ENCODE measurements at regions not wholly inside any gene's neighbourhood (a gene's known extent, or its start where the extent isn't known, plus 50 kb on each side); places are given as distances from the start of the nearest gene placed in this dataset.
"Not testable (repeated sequence)": the region's sequence is repeated elsewhere in the genome, so short reads cannot be mapped to it uniquely, and the experiment has no call there.

DNA sequence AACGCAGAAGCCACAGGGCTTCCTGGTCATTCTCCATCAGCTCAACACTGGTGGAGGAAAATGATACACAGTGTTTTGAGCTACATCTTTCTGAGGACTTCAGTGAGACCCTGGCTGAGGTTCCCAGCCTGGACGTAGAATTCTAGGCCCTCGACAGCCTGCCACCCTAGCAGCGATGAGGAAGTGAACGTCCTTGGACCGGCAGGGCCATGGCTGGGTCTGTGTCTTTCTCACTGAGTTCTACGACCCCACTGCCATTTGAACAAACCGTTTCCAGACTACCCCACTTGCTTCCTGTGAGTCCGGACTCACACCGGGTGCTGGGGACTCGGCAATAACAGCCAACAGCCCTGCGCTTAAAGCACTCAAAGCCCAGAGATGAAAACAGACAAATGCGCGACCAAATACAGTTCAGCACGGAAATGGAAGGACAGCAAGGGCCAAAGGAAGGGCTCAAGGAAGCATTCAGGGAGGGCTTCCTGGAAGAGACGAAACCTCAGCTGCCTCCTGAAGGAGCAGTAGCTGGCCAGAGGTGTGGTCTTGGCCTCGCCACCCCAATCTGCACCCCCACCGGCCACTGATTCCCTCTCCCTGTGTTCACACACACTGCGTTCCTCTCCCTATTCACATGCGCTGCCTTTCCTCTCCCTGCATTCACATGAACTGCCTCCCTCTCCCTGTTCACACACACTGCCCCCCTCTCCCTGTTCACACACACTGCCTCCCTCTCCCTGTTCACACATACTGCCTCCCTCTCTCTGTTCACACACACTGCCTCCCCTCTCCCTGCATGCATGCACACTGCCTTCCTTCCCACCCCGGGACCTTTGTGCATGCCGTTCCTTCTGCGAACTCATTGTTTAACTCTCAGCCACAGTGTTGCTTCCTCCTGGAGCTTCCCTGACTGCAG is 136.3 kb upstream of the PRR20G start:
- Mint-ChIP-seq H3K36me3 (ENCODE audit: low read depth) (no peaks in the 10 kb centered on the region), H3K9me3 (no peaks in the 10 kb centered on the region), H3K27me3 (peaks cover 54% of the 10 kb centered on the region)

DNA sequence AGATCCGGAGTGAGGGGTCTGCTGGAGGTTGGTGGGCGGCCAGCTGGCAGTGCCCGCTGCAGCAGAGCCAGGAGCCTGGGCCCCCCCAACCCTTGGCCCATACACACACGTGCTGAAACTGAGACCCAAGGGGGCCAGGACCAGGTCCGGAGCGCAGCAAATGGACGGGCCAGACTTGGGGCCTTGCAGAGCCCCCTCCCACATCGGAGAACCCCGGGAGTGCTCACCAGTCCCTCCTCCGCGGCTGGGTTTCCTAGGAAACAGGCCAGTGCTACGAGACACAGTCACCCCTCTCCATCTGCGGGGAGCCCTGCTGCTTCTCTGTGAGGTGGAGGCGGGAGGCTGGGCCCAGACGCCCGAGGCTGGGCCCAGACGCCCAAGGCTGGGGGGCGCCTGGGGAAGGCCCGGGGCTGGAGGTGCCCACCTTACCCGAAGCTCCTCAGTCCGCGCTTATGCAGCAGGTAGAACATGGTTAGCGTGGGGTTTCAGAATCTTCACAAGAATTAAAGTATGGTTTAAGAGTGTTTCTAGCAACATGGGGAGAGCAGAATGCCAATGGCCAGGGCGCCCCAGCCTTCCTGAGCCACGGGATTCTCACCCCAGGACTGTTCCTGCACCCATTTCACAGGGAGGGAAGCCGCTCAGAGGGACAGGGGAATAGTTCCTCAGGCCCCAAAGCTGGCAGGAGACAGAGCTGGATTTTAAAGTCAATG is 135.0 kb upstream of the PRR20G start:
- Mint-ChIP-seq H3K27me3 (peaks cover 53% of the 10 kb centered on the region), H3K36me3 (ENCODE audit: low read depth) (no peaks in the 10 kb centered on the region), H3K27ac (no peak overlapping the region), H3K4me3 (no peak overlapping the region), H3K9me3 (no peaks in the 10 kb centered on the region), H3K4me1 (ENCODE audit: low read depth) (no peaks in the 10 kb centered on the region)

More for the DNA sequence above, 136.3 kb upstream of the PRR20G start:
- no peak overlapping the region for H3K27ac Mint-ChIP-seq
- H3K4me1 Mint-ChIP-seq (ENCODE audit: low read depth): no peaks in the 10 kb centered on the region
- H3K4me3 Mint-ChIP-seq: no peak overlapping the region

DNA sequence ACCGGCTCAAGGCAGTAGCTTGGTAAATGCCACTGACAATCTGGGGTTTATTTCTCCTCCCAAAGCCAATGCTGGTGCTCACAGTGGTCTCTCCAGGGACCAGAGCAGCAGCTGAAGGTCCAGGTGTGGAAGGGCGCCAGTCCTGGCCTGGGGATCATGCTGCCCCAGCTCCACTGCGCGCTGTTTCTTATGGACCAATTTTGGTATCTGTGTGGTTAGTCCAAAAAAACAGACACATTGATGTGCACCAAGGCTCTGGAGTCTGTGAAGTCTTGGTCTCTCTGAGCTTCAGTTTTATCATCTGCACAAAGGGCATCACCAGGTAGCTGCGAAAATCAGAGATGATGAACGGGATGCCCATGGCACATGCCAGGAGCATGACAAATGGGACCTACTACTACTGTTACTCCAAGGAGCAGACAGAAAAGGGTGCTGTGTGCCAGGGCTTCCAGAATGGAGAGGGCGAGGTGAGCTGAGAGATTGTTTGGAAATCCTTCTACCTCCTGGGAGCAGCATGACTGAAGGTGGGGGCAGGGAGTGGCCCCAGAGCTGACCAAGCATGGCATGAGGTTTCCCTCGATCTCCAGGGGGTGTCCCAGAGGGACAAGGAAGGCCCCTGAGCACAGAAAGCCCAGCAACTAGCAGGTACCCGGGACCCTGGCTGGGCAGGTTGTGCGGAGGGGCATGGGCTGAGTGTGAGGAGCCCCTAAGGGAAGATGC is 134.3 kb upstream of the PRR20G start:
- H3K36me3 Mint-ChIP-seq (ENCODE audit: low read depth): no peaks in the 10 kb centered on the region
- no peaks in the 10 kb centered on the region for H3K9me3 Mint-ChIP-seq
- H3K4me3 Mint-ChIP-seq: no peak overlapping the region
- peaks cover 54% of the 10 kb centered on the region for H3K27me3 Mint-ChIP-seq
- no peaks in the 10 kb centered on the region for H3K4me1 Mint-ChIP-seq (ENCODE audit: low read depth)
- H3K27ac Mint-ChIP-seq: no peak overlapping the region

GRCh38 chr3:127420829-127421228 is 133.0 kb upstream of the PRR20G start:
- Mint-ChIP-seq H3K4me1 (ENCODE audit: low read depth) (no peaks in the 10 kb centered on the region), H3K9me3 (no peaks in the 10 kb centered on the region), H3K36me3 (ENCODE audit: low read depth) (no peaks in the 10 kb centered on the region), H3K27ac (no peak overlapping the region), H3K4me3 (no peak overlapping the region), H3K27me3 (peaks cover 63% of the 10 kb centered on the region)

- no peak overlapping the region for H3K4me3 Mint-ChIP-seq
- H3K27ac Mint-ChIP-seq: no peak overlapping the region
- no peaks in the 10 kb centered on the region for H3K4me1 Mint-ChIP-seq (ENCODE audit: low read depth)
- no peaks in the 10 kb centered on the region for H3K9me3 Mint-ChIP-seq
- H3K36me3 Mint-ChIP-seq (ENCODE audit: low read depth): no peaks in the 10 kb centered on the region
- peaks cover 68% of the 10 kb centered on the region for H3K27me3 Mint-ChIP-seq
Measured at GRCh38 chr3:127419641-127420553, 132.1 kb upstream of the PRR20G start.

GRCh38 chr3:127419182-127419581 is 131.3 kb upstream of the PRR20G start:
- peaks cover 65% of the 10 kb centered on the region for H3K27me3 Mint-ChIP-seq
- no peaks in the 10 kb centered on the region for H3K4me1 Mint-ChIP-seq (ENCODE audit: low read depth)
- H3K4me3 Mint-ChIP-seq: no peak overlapping the region

GRCh38 chr3:127418560-127419147 is 130.8 kb upstream of the PRR20G start:
- Mint-ChIP-seq H3K36me3 (ENCODE audit: low read depth) (no peaks in the 10 kb centered on the region), H3K4me1 (ENCODE audit: low read depth) (no peaks in the 10 kb centered on the region), H3K27ac (no peak overlapping the region), H3K4me3 (no peak overlapping the region), H3K27me3 (peaks cover 63% of the 10 kb centered on the region), H3K9me3 (no peaks in the 10 kb centered on the region)

More at GRCh38 chr3:127419182-127419581, 131.3 kb upstream of the PRR20G start:
- no peaks in the 10 kb centered on the region for H3K36me3 Mint-ChIP-seq (ENCODE audit: low read depth)
- H3K27ac Mint-ChIP-seq: no peak overlapping the region
- H3K9me3 Mint-ChIP-seq: no peaks in the 10 kb centered on the region

DNA sequence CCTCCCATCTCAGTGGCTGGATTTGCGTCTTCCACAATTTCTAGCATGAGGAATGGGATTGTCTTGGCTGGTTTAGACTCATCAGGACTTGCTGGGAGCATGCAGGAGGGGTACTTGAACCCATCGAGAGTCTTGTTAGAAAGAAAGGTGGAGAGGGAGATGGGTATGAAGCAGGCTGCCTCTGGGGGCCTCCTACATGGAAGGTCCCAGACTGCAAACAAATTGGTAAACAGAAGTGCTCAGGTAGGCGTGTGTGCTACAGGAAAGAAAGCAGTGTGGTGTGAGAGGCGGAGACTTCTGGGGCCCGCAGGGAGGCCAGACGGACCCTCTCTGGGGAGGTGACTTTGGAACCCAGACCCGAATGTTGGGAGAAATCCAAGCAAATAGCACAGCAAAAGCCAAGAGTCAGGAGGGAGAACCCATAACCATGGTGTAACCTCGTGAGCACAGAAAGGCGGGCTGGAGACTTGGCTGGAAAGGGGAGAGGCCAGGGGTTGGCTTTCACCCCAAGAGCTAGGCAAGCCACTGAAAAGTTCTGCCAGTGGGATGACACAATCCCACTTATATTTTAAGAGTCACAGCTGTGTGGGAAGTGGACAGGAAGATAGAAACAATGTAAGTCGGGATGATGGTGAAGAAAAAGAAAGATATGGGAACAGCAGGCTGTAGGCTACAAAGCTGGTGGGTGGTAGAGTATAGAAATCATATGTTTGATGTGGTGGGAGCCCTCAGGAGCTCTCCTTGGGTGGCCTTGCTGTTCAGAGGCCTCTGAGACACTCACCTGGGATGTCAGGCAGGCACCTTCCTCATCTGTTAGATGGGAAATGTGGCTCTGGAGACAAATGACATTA is 130.1 kb upstream of the PRR20G start:
- no peaks in the 10 kb centered on the region for H3K4me1 Mint-ChIP-seq (ENCODE audit: low read depth)
- H3K36me3 Mint-ChIP-seq (ENCODE audit: low read depth): no peaks in the 10 kb centered on the region
- H3K27me3 Mint-ChIP-seq: peaks cover 66% of the 10 kb centered on the region
- H3K27ac Mint-ChIP-seq: no peak overlapping the region
- no peaks in the 10 kb centered on the region for H3K9me3 Mint-ChIP-seq
- H3K4me3 Mint-ChIP-seq: no peak overlapping the region

DNA sequence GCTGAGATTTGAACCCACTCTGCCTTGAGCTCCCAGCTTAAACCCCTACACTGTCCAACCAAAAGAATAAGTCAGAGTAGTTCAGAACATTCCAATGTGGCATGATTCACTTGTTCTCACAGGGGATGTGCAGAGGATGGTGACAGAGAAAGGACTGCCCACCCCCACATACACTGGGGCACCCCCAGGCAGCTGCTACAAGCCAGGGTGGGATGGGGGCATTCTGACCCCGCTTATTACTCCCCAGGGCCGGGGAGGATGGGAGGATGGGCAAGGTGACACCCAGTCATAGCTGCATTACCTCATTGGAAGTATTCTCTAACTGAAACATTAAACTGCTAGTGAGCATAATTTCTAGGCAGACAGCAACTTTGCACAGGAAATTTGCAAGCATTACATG is 126.0 kb upstream of the PRR20G start:
- H3K9me3 Mint-ChIP-seq: no peaks in the 10 kb centered on the region

DNA sequence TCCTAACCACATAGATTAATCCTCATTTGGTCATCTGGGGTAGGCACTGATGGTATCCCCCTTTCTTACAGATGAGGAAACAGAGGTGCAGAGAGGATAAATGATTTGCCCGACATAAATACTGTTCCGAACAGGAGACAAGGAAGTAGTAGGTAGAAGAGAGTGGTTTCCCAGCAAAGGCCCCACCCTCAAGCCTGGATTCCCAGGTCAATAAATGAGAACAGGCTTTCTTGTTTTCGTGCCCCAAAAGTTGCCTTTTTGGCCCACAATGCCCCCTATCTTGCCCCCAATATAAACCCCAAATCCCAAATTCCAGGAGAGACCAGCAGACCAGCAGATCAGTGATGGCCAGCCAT is 125.5 kb upstream of the PRR20G start:
- Mint-ChIP-seq H3K27me3 (peaks cover 41% of the 10 kb centered on the region), H3K36me3 (ENCODE audit: low read depth) (no peaks in the 10 kb centered on the region), H3K9me3 (no peaks in the 10 kb centered on the region), H3K27ac (no peak overlapping the region), H3K4me1 (ENCODE audit: low read depth) (no peaks in the 10 kb centered on the region), H3K4me3 (no peak overlapping the region)

More for the DNA sequence above, 126.0 kb upstream of the PRR20G start:
- H3K4me1 Mint-ChIP-seq (ENCODE audit: low read depth): no peaks in the 10 kb centered on the region
- no peak overlapping the region for H3K4me3 Mint-ChIP-seq
- H3K36me3 Mint-ChIP-seq (ENCODE audit: low read depth): no peaks in the 10 kb centered on the region
- H3K27me3 Mint-ChIP-seq: peaks cover 47% of the 10 kb centered on the region
- H3K27ac Mint-ChIP-seq: no peak overlapping the region

GRCh38 chr3:127412578-127413317 is 124.9 kb upstream of the PRR20G start:
- no peak overlapping the region for H3K27ac Mint-ChIP-seq
- H3K4me3 Mint-ChIP-seq: no peak overlapping the region
- H3K27me3 Mint-ChIP-seq: peaks cover 35% of the 10 kb centered on the region
- no peaks in the 10 kb centered on the region for H3K36me3 Mint-ChIP-seq (ENCODE audit: low read depth)
- H3K4me1 Mint-ChIP-seq (ENCODE audit: low read depth): no peaks in the 10 kb centered on the region
- no peaks in the 10 kb centered on the region for H3K9me3 Mint-ChIP-seq

GRCh38 chr3:127411875-127412274 is 124.0 kb upstream of the PRR20G start:
- H3K36me3 Mint-ChIP-seq (ENCODE audit: low read depth); H3K4me1 Mint-ChIP-seq (ENCODE audit: low read depth); H3K27ac Mint-ChIP-seq; H3K9me3 Mint-ChIP-seq; H3K4me3 Mint-ChIP-seq: not testable (repeated sequence)
- peaks cover 28% of the 10 kb centered on the region for H3K27me3 Mint-ChIP-seq

All from stimulated activated naive CD8-positive, alpha-beta T cell treated with anti-CD3 and anti-CD28 coated beads, Interleukin-15, Interleukin-2, amounts not matched to agents 100 ng/mL and 50 ng/mL, for 24 hours (primary cell).